Lower leg skin (tissue), 3 donors: ENCODE measurements at regions not wholly inside any gene's neighbourhood (a gene's known extent, or its start where the extent isn't known, plus 50 kb on each side); places are given as distances from the start of the nearest gene placed in this dataset.

Experiments used
- POLR2A ChIP-seq, 2 donors: fragments of 450-650 bp; IDR thresholded peaks; one replicate each; pipeline ENCODE4 v1.6.1; 2016 to 2017; ENCODE audit warnings: antibody characterized with exemption in 2 of 2, mild to moderate bottlenecking in 1 of 2, moderate library complexity in 1 of 2
- TF ChIP-seq, protein P1 (sequence below), 3 donors: fragments of 450-650 bp; IDR thresholded peaks; one replicate each; pipeline ENCODE4 v1.5.1; 2016; ENCODE audit warnings: antibody characterized with exemption in 3 of 3, mild to moderate bottlenecking in 3 of 3, moderate library complexity in 2 of 3

DNA sequence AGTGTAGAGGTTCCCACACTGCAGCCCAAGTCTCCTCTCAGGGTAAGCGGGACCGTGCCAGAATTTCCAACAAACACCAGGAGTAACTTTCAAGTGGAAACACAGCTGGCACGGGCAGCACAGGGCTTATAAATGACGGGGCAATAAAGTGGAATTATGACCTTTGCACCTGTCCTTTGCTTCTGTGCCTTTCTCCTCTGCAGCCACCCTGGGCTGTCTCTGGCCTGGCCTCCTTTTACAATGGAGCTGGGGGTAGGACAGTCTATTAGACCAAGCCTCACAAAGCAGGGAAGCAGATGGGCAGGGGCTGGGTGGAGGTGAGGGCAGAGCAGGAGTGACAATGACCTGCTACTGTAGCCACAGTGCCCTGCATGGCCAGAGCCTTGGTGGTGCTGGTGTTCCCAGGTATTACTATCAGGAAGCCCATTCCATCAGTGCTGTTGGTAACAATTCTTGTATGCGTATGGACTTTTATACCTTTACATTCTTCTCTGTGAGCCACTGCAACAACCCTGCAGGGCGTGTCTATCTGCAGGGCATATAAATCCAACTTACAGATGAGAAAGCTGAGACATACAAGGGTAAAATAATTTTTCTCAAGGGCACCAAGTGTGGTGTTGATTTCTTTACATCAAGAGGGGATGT, 387.8 kb downstream of the CTTN start:
- TF ChIP-seq POLR2A (IDR thresholded peaks at IDR 0.05) = no peak
- TF ChIP-seq, protein P1, sequence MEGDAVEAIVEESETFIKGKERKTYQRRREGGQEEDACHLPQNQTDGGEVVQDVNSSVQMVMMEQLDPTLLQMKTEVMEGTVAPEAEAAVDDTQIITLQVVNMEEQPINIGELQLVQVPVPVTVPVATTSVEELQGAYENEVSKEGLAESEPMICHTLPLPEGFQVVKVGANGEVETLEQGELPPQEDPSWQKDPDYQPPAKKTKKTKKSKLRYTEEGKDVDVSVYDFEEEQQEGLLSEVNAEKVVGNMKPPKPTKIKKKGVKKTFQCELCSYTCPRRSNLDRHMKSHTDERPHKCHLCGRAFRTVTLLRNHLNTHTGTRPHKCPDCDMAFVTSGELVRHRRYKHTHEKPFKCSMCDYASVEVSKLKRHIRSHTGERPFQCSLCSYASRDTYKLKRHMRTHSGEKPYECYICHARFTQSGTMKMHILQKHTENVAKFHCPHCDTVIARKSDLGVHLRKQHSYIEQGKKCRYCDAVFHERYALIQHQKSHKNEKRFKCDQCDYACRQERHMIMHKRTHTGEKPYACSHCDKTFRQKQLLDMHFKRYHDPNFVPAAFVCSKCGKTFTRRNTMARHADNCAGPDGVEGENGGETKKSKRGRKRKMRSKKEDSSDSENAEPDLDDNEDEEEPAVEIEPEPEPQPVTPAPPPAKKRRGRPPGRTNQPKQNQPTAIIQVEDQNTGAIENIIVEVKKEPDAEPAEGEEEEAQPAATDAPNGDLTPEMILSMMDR (IDR thresholded peaks at IDR 0.05) = no peak
